SU-DHL-6 (cell line): ENCODE measurements at regions not wholly inside any gene's neighbourhood (a gene's known extent, or its start where the extent isn't known, plus 50 kb on each side); places are given as distances from the start of the nearest gene placed in this dataset.

ENCODE experiments used
- H2AFZ ChIP-seq: fragments of 200-600 bp; sonication (generic); 2 replicates; pipeline ENCODE4 v1.6.1; 2014; ENCODE audit warnings: low read depth, mild to moderate bottlenecking, moderate library complexity, mixed read lengths, antibody characterized with exemption, low read length; ENCODE audit not compliant: severe bottlenecking
- H3F3A ChIP-seq: fragments of 200-600 bp; shearing (Covaris generic); 2 replicates; pipeline ENCODE4 v1.6.0; 2016; ENCODE audit warnings: antibody characterized with exemption, mild to moderate bottlenecking; ENCODE audit not compliant: insufficient read depth
- H3K27ac ChIP-seq: fragments of 200-600 bp; sonication (generic); 2 replicates; pipeline ENCODE4 v1.5.1; 2016; ENCODE audit warnings: low read depth, mild to moderate bottlenecking, low read length, moderate library complexity, mixed read lengths
- H3K27me3 ChIP-seq: fragments of 200-600 bp; sonication (generic), shearing (Covaris generic); 2 replicates; pipeline ENCODE4 v1.6.0; 2014; ENCODE audit warnings: mild to moderate bottlenecking, low read length
- H3K36me3 ChIP-seq: fragments of 200-600 bp; sonication (generic); 2 replicates; pipeline ENCODE4 v1.6.1; 2014; ENCODE audit warnings: mild to moderate bottlenecking, low read length, mixed read lengths
- H3K4me2 ChIP-seq: fragments of 300-600, 200-600 bp; shearing (Covaris generic), sonication (generic); 2 replicates; pipeline ENCODE4 v1.6.0; 2014; ENCODE audit warnings: low read length, low read depth, mild to moderate bottlenecking; ENCODE audit not compliant: poor library complexity, severe bottlenecking
- H3K4me3 ChIP-seq: fragments of 200-600 bp; sonication (generic); 2 replicates; pipeline ENCODE4 v1.5.1; 2014; ENCODE audit warnings: antibody characterized with exemption, low read length, mild to moderate bottlenecking, mixed read lengths; ENCODE audit not compliant: insufficient read depth, poor library complexity, severe bottlenecking
- H3K79me2 ChIP-seq: fragments of 200-600 bp; sonication (generic); 2 replicates; pipeline ENCODE4 v1.6.1; 2014; ENCODE audit warnings: mild to moderate bottlenecking, low read length, moderate library complexity; ENCODE audit not compliant: insufficient read depth
- H3K9ac ChIP-seq: fragments of 200-600 bp; sonication (generic); 2 replicates; pipeline ENCODE4 v1.7.0; 2014; ENCODE audit warnings: mild to moderate bottlenecking, low read length
- H3K9me2 ChIP-seq: fragments of 200-600 bp; sonication (generic); replicated peaks from 2 replicates; pipeline ENCODE4 v1.6.1; 2014; ENCODE audit warnings: low read length; ENCODE audit not compliant: insufficient read depth
- H3K9me3 ChIP-seq: fragments of 200-600 bp; sonication (generic); 2 replicates; pipeline ENCODE4 v1.6.1; 2014; ENCODE audit warnings: low read length, mixed read lengths; ENCODE audit not compliant: insufficient read depth
- H4K20me1 ChIP-seq: fragments of 200-600 bp; sonication (generic); 2 replicates; pipeline ENCODE4 v1.6.1; 2014; ENCODE audit warnings: low read depth, mild to moderate bottlenecking, antibody characterized with exemption, low read length, moderate library complexity, mixed read lengths
- CTCF ChIP-seq: fragments of 200-600 bp; sonication (generic); IDR thresholded peaks from one replicate; pipeline ENCODE4 v1.5.1; 2017; ENCODE audit warnings: antibody characterized with exemption, mild to moderate bottlenecking, low read length, moderate library complexity; ENCODE audit not compliant: insufficient read depth, poor library complexity, severe bottlenecking
- EZH2phosphoT487 ChIP-seq: fragments of 200-600 bp; sonication (generic), shearing (Covaris generic); conservative IDR thresholded peaks from 2 replicates; pipeline ENCODE4 v1.6.1; 2018; ENCODE audit warnings: mild to moderate bottlenecking, antibody characterized with exemption, low read length, moderate library complexity, mixed read lengths

GRCh38 chr6:16823718-16824352 lies 62.6 kb upstream of the ATXN1 start:
- Histone ChIP-seq H3K27me3 (no peaks in the 10 kb centered on the region), H3F3A (no peaks in the 10 kb centered on the region), H3K9me2 (no peaks in the 10 kb centered on the region), H3K4me3 (no peak overlapping the region), H3K27ac (no peak overlapping the region), H3K79me2 (no peaks in the 10 kb centered on the region), H3K36me3 (no peaks in the 10 kb centered on the region), H3K9ac (no peak overlapping the region), H2AFZ (no peak overlapping the region), H4K20me1 (no peaks in the 10 kb centered on the region), H3K9me3 (no peaks in the 10 kb centered on the region), H3K4me2 (no peak overlapping the region)
- TF ChIP-seq CTCF (no peak), EZH2phosphoT487 (no peak)

GRCh38 chr6:16822975-16823717 lies 61.9 kb upstream of the ATXN1 start:
- Histone ChIP-seq H4K20me1 (no peaks in the 10 kb centered on the region), H3K9ac (no peak overlapping the region), H3K27me3 (no peaks in the 10 kb centered on the region), H3K9me2 (no peaks in the 10 kb centered on the region), H3K36me3 (no peaks in the 10 kb centered on the region), H3F3A (no peaks in the 10 kb centered on the region), H3K9me3 (no peaks in the 10 kb centered on the region), H3K79me2 (no peaks in the 10 kb centered on the region), H2AFZ (no peak overlapping the region), H3K4me2 (no peak overlapping the region), H3K27ac (no peak overlapping the region), H3K4me3 (no peak overlapping the region)
- TF ChIP-seq EZH2phosphoT487, result no peak
- TF ChIP-seq CTCF, result no peak

GRCh38 chr6:16822529-16822928 lies 61.3 kb upstream of the ATXN1 start:
- Histone ChIP-seq H4K20me1 (no peaks in the 10 kb centered on the region), H3K79me2 (no peaks in the 10 kb centered on the region), H3K27ac (no peak overlapping the region), H3K27me3 (no peaks in the 10 kb centered on the region), H3F3A (no peaks in the 10 kb centered on the region), H3K9ac (no peak overlapping the region), H3K4me3 (no peak overlapping the region), H3K9me3 (no peaks in the 10 kb centered on the region), H2AFZ (no peak overlapping the region), H3K9me2 (no peaks in the 10 kb centered on the region), H3K4me2 (no peak overlapping the region), H3K36me3 (no peaks in the 10 kb centered on the region)
- TF ChIP-seq CTCF (no peak), EZH2phosphoT487 (no peak)
